HL-60 (cell line): ENCODE measurements at regions not wholly inside any gene's neighbourhood (a gene's known extent, or its start where the extent isn't known, plus 50 kb on each side); places are given as distances from the start of the nearest gene placed in this dataset.

Source experiments
- CTCF ChIP-seq: IDR thresholded peaks from one replicate; pipeline ENCODE4 v1.5.1; 2011; ENCODE audit warnings: low read length, control low read depth, inconsistent platforms; ENCODE audit not compliant: insufficient read depth
- GABPA ChIP-seq: IDR thresholded peaks from 2 replicates; pipeline ENCODE4 v1.6.1; 2012; ENCODE audit warnings: low read depth
- POLR2AphosphoS5 ChIP-seq: IDR thresholded peaks from 2 replicates; pipeline ENCODE4 v1.6.1; 2012; ENCODE audit warnings: low read depth
- REST ChIP-seq: IDR thresholded peaks from 2 replicates; pipeline ENCODE4 v1.6.1; 2012; ENCODE audit warnings: low read depth; ENCODE audit not compliant: insufficient replicate concordance

GRCh38 chrX:101785142-101785541, 125.5 kb upstream of the ARMCX2 start:
- TF ChIP-seq CTCF (no peak), GABPA (no peak), POLR2AphosphoS5 (no peak), REST (no peak)
